ENCODE measurements at regions not wholly inside any gene's neighbourhood (a gene's known extent, or its start where the extent isn't known, plus 50 kb on each side); places are given as distances from the start of the nearest gene placed in this dataset.

- Histone ChIP-seq H3K36me3 (no peaks in the 10 kb centered on the region), H3K27ac (no peak overlapping the region), H3K4me1 (no peaks in the 10 kb centered on the region), H3K27me3 (no peaks in the 10 kb centered on the region), H3K9me3 (peaks cover 0 to 4% of the 10 kb centered on the region in 2 donors), H3K4me3 (no peak overlapping the region)
- DNase-seq: no peak
- TF ChIP-seq CTCF (IDR thresholded peaks at IDR 0.05): no peak
- TF ChIP-seq POLR2A (IDR thresholded peaks at IDR 0.05): no peak
- intact Hi-C loops (cut with DNase I; ENCODE audit: low total_unique reads): no loop called here
Measured at GRCh38 chr11:131005829-131006228, 89.5 kb upstream of the SNX19 start.

- no peak overlapping the region for H3K4me3 ChIP-seq
- intact Hi-C loops (cut with DNase I; ENCODE audit: low total_unique reads): no loop called here
- no peak overlapping the region for H3K27ac ChIP-seq
- TF ChIP-seq CTCF (IDR thresholded peaks at IDR 0.05) (no peak), POLR2A (IDR thresholded peaks at IDR 0.05) (no peak)
- DNase-seq: no peak
- H3K4me1 ChIP-seq: no peaks in the 10 kb centered on the region
- H3K9me3 ChIP-seq: no peaks in the 10 kb centered on the region
- H3K36me3 ChIP-seq: no peaks in the 10 kb centered on the region
- no peaks in the 10 kb centered on the region for H3K27me3 ChIP-seq
Measured at GRCh38 chr11:131025020-131025419, 108.7 kb upstream of the SNX19 start.

GRCh38 chr11:131025421-131026125 lies 109.3 kb upstream of the SNX19 start:
- TF ChIP-seq CTCF (IDR thresholded peaks at IDR 0.05) (no peak), POLR2A (IDR thresholded peaks at IDR 0.05) (no peak)
- intact Hi-C loops (cut with DNase I; ENCODE audit: low total_unique reads): no loop called here
- H3K27me3 ChIP-seq: no peaks in the 10 kb centered on the region

GRCh38 chr11:131027491-131027890 lies 111.2 kb upstream of the SNX19 start:
- Histone ChIP-seq H3K9me3 (no peaks in the 10 kb centered on the region), H3K27ac (no peak overlapping the region), H3K4me3 (no peak overlapping the region), H3K36me3 (no peaks in the 10 kb centered on the region), H3K27me3 (no peaks in the 10 kb centered on the region), H3K4me1 (no peaks in the 10 kb centered on the region)
- no peak for DNase-seq
- intact Hi-C loops (cut with DNase I; ENCODE audit: low total_unique reads): no loop called here
- TF ChIP-seq POLR2A (IDR thresholded peaks at IDR 0.05) (no peak), CTCF (IDR thresholded peaks at IDR 0.05) (no peak)

More at GRCh38 chr11:131025421-131026125, 109.3 kb upstream of the SNX19 start:
- H3K4me3 ChIP-seq: no peak overlapping the region
- no peaks in the 10 kb centered on the region for H3K36me3 ChIP-seq
- H3K9me3 ChIP-seq: no peaks in the 10 kb centered on the region
- H3K27ac ChIP-seq: no peak overlapping the region
- no peak for DNase-seq
- no peaks in the 10 kb centered on the region for H3K4me1 ChIP-seq

- DNase-seq: no peak
- no peaks in the 10 kb centered on the region for H3K36me3 ChIP-seq
- no peaks in the 10 kb centered on the region for H3K4me1 ChIP-seq
- no peak for TF ChIP-seq CTCF (IDR thresholded peaks at IDR 0.05)
- no peak for TF ChIP-seq POLR2A (IDR thresholded peaks at IDR 0.05)
- no peaks in the 10 kb centered on the region for H3K27me3 ChIP-seq
- H3K4me3 ChIP-seq: no peak overlapping the region
- no peak overlapping the region for H3K27ac ChIP-seq
- intact Hi-C loops (cut with DNase I; ENCODE audit: low total_unique reads): no loop called here
- H3K9me3 ChIP-seq: no peaks in the 10 kb centered on the region
Measured at GRCh38 chr11:131033151-131033651, 116.9 kb upstream of the SNX19 start.
